H9 (cell line): ENCODE measurements at regions not wholly inside any gene's neighbourhood (a gene's known extent, or its start where the extent isn't known, plus 50 kb on each side); places are given as distances from the start of the nearest gene placed in this dataset.
"Not testable (repeated sequence)": the region's sequence is repeated elsewhere in the genome, so short reads cannot be mapped to it uniquely, and the experiment has no call there.

Source experiments
- DNase-seq: peaks from one replicate; pipeline ENCODE4 v3.0.0-alpha.2; 2017
- H2AFZ ChIP-seq: one replicate; pipeline ENCODE4 v1.6.1; 2013; ENCODE audit warnings: mild to moderate bottlenecking, low read length, control low read depth, moderate library complexity
- H2AK5ac ChIP-seq: 2 replicates; pipeline ENCODE4 v1.6.1; 2013; ENCODE audit warnings: low read length, control low read depth, mixed read lengths; ENCODE audit not compliant: insufficient read length
- H2BK120ac ChIP-seq: one replicate; pipeline ENCODE4 v1.6.1; 2013; ENCODE audit warnings: low read depth, mild to moderate bottlenecking, low read length, control low read depth, inconsistent platforms; ENCODE audit not compliant: poor library complexity, severe bottlenecking
- H2BK12ac ChIP-seq: 2 replicates; pipeline ENCODE4 v1.6.1; 2013; ENCODE audit warnings: low read length, control low read depth, mixed read lengths, low read depth; ENCODE audit not compliant: insufficient read length
- H2BK15ac ChIP-seq: 2 replicates; pipeline ENCODE4 v1.6.1; 2013; ENCODE audit warnings: low read depth, low read length, control low read depth
- H2BK20ac ChIP-seq: one replicate; pipeline ENCODE4 v1.6.1; 2013; ENCODE audit warnings: low read depth, mild to moderate bottlenecking, low read length, control low read depth, inconsistent platforms; ENCODE audit not compliant: poor library complexity, severe bottlenecking
- H2BK5ac ChIP-seq: 2 replicates; pipeline ENCODE4 v1.6.1; 2013; ENCODE audit warnings: low read length, control low read depth, mixed read lengths; ENCODE audit not compliant: insufficient read length
- H3K14ac ChIP-seq: 2 replicates; pipeline ENCODE4 v1.6.1; 2013; ENCODE audit warnings: low read length, control low read depth; ENCODE audit not compliant: insufficient read depth
- H3K18ac ChIP-seq: 2 replicates; pipeline ENCODE4 v1.6.1; 2013; ENCODE audit warnings: low read depth, mild to moderate bottlenecking, mixed read lengths, low read length, control low read depth; ENCODE audit not compliant: insufficient read length
- H3K23ac ChIP-seq: 2 replicates; pipeline ENCODE4 v1.6.1; 2013; ENCODE audit warnings: low read length, control low read depth, mixed read lengths, low read depth; ENCODE audit not compliant: insufficient read length
- H3K23me2 ChIP-seq: 2 replicates; pipeline ENCODE4 v1.6.1; 2013; ENCODE audit warnings: low read depth, mild to moderate bottlenecking, mixed read lengths, low read length, control low read depth; ENCODE audit not compliant: insufficient read length, poor library complexity, severe bottlenecking
- H3K27ac ChIP-seq: 2 replicates; pipeline ENCODE4 v1.5.1; 2013; ENCODE audit warnings: low read length, control low read depth, mixed read lengths, low read depth; ENCODE audit not compliant: insufficient read length
- H3K27me3 ChIP-seq: 2 replicates; pipeline ENCODE4 v1.6.1; 2013; ENCODE audit warnings: low read length, control low read depth, inconsistent platforms; ENCODE audit not compliant: insufficient read depth
- H3K4ac ChIP-seq: 2 replicates; pipeline ENCODE4 v1.6.1; 2013; ENCODE audit warnings: low read depth, mild to moderate bottlenecking, control low read depth, inconsistent platforms, low read length, moderate library complexity
- H3K4me1 ChIP-seq: 2 replicates; pipeline ENCODE4 v1.6.1; 2013; ENCODE audit warnings: low read length, control low read depth, inconsistent platforms; ENCODE audit not compliant: insufficient read depth
- H3K4me2 ChIP-seq: 2 replicates; pipeline ENCODE4 v1.6.1; 2013; ENCODE audit warnings: low read length, control low read depth, mixed read lengths; ENCODE audit not compliant: insufficient read length, insufficient read depth
- H3K56ac ChIP-seq: 2 replicates; pipeline ENCODE4 v1.6.1; 2013; ENCODE audit warnings: low read depth, mild to moderate bottlenecking, mixed read lengths, low read length, control low read depth; ENCODE audit not compliant: insufficient read length
- H3K79me1 ChIP-seq: 2 replicates; pipeline ENCODE4 v1.6.1; 2013; ENCODE audit warnings: low read depth, mild to moderate bottlenecking, moderate library complexity, low read length, control low read depth, inconsistent platforms; ENCODE audit not compliant: insufficient read depth, poor library complexity, severe bottlenecking
- H3K79me2 ChIP-seq: 2 replicates; pipeline ENCODE4 v1.6.1; 2013; ENCODE audit warnings: low read length, control low read depth, inconsistent platforms; ENCODE audit not compliant: insufficient read depth
- H3K9ac ChIP-seq: 2 replicates; pipeline ENCODE4 v1.6.1; 2013; ENCODE audit warnings: low read length, control low read depth, mixed read lengths; ENCODE audit not compliant: insufficient read length; ENCODE audit errors: extremely low read depth
- H3K9me3 ChIP-seq: one replicate; pipeline ENCODE4 v1.6.1; 2013; ENCODE audit warnings: low read depth, low read length, inconsistent platforms; ENCODE audit not compliant: control insufficient read depth
- H3T11ph ChIP-seq: one replicate; pipeline ENCODE4 v1.6.1; 2013; ENCODE audit warnings: mild to moderate bottlenecking, low read length, control low read depth, inconsistent platforms
- H4K20me1 ChIP-seq: one replicate; pipeline ENCODE4 v1.6.1; 2013; ENCODE audit not compliant: control insufficient read depth, insufficient read length, insufficient read depth
- H4K5ac ChIP-seq: 2 replicates; pipeline ENCODE4 v1.6.1; 2013; ENCODE audit warnings: low read depth, mild to moderate bottlenecking, mixed read lengths, low read length, control low read depth; ENCODE audit not compliant: insufficient read length
- H4K8ac ChIP-seq: replicated peaks from 2 replicates; pipeline ENCODE4 v1.6.1; 2013; ENCODE audit warnings: low read length, control low read depth, mixed read lengths, low read depth; ENCODE audit not compliant: insufficient read length
- H4K91ac ChIP-seq: 2 replicates; pipeline ENCODE4 v1.6.1; 2013; ENCODE audit warnings: low read depth, mild to moderate bottlenecking, moderate library complexity, mixed read lengths, low read length, control low read depth; ENCODE audit not compliant: insufficient read length
- H3K27ac Mint-ChIP-seq, 3 experiments: 2 replicates in 2 of 3; 3 replicates in 1 of 3; pipeline ENCODE4 v1.8.0; 2020 to 2021; ENCODE audit warnings: mixed read lengths in 3 of 3, mild to moderate bottlenecking in 1 of 3, moderate library complexity in 1 of 3
- H3K27me3 Mint-ChIP-seq: 2 replicates; pipeline ENCODE4 v1.8.0; 2021; ENCODE audit warnings: low read depth, mild to moderate bottlenecking, moderate library complexity, mixed read lengths
- H3K36me3 Mint-ChIP-seq, 3 experiments: 2 replicates in 2 of 3; 3 replicates in 1 of 3; pipeline ENCODE4 v1.8.0; 2020 to 2021; ENCODE audit warnings: low read depth in 3 of 3, mixed read lengths in 3 of 3; ENCODE audit not compliant: insufficient read depth in 1 of 3
- H3K4me1 Mint-ChIP-seq, 2 experiments: 2 replicates each; pipeline ENCODE4 v1.8.0; 2020; ENCODE audit warnings: mixed read lengths in 2 of 2
- H3K4me3 Mint-ChIP-seq, 2 experiments: 2 replicates in 1 of 2; 3 replicates in 1 of 2; pipeline ENCODE4 v1.8.0; 2020 to 2021; ENCODE audit warnings: mild to moderate bottlenecking in 2 of 2, mixed read lengths in 2 of 2, moderate library complexity in 1 of 2
- H3K9me3 Mint-ChIP-seq, 2 experiments: 2 replicates in 1 of 2; 3 replicates in 1 of 2; pipeline ENCODE4 v1.8.0; 2020; ENCODE audit warnings: mild to moderate bottlenecking in 2 of 2, mixed read lengths in 2 of 2, moderate library complexity in 1 of 2
- WGBS: extraction: QIAGEN DNeasy Blood & Tissue Kit; methylation state at CpG from one replicate; pipeline ENCODE4 v1.1.7; 2013; ENCODE audit warnings: missing lambda C conversion rate, low lambda C conversion rate, mixed read lengths; ENCODE audit not compliant: insufficient read length; ENCODE audit errors: extremely low coverage; 5-methylcytosine and 5-hydroxymethylcytosine counted together
- TF ChIP-seq, protein P1 (sequence below): fragments of 200-600 bp; sonication (generic); conservative IDR thresholded peaks from 3 replicates; pipeline ENCODE4 v1.8.0; 2021; ENCODE audit warnings: antibody characterized with exemption, mild to moderate bottlenecking

DNA sequence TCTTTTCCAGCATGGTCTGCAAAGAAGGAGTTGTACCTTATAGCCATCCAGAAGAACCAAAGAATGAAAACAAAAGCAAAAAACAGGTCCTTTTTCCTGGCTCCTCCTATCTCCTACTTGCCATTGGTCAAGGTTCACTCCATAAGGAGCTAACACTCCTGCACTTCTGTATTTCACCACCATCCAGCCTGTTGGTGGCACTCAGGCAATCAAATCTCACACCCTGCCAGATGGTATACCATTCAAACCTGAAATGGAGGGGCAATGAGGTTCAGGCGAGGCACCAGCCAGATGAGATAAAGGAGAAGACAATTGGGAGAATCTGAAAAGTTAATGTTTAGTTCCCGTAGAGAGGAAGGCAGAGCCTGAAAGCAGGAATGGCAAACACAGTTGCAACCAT lies 203.8 kb downstream of the ALDH8A1 start:
- H3K27me3 Mint-ChIP-seq, result peaks cover 1% of the 10 kb centered on the region; the same call in 1 of the 2 replicates
- TF ChIP-seq, protein P1, sequence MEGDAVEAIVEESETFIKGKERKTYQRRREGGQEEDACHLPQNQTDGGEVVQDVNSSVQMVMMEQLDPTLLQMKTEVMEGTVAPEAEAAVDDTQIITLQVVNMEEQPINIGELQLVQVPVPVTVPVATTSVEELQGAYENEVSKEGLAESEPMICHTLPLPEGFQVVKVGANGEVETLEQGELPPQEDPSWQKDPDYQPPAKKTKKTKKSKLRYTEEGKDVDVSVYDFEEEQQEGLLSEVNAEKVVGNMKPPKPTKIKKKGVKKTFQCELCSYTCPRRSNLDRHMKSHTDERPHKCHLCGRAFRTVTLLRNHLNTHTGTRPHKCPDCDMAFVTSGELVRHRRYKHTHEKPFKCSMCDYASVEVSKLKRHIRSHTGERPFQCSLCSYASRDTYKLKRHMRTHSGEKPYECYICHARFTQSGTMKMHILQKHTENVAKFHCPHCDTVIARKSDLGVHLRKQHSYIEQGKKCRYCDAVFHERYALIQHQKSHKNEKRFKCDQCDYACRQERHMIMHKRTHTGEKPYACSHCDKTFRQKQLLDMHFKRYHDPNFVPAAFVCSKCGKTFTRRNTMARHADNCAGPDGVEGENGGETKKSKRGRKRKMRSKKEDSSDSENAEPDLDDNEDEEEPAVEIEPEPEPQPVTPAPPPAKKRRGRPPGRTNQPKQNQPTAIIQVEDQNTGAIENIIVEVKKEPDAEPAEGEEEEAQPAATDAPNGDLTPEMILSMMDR, result no peak

DNA sequence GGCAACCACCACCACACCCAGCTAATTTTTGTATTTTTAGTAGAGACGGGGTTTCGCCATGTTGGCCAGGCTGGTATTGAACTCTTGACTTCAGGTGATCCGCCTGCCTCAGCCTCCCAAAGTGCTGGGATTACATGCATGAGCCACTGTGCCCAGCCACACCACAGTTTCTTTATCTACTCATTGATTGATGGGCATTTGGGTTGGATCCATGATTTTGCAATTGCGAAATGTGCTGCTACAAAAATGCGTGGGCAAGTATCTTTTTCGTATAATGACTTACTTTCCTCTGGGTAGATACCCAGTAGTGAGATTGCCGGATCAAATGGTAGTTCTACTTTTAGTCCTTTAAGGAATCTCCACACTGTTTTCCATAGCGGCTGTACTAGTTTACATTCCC lies 204.7 kb downstream of the ALDH8A1 start:
- not testable (repeated sequence) for H2BK12ac ChIP-seq, H4K20me1 ChIP-seq, H3K14ac ChIP-seq, H3T11ph ChIP-seq, H3K23me2 ChIP-seq, DNase-seq, H3K27me3 Mint-ChIP-seq, H4K91ac ChIP-seq, H2BK5ac ChIP-seq, H3K27ac ChIP-seq, H2BK15ac ChIP-seq, H3K9ac ChIP-seq, H2AK5ac ChIP-seq, H3K18ac ChIP-seq, H3K9me3 Mint-ChIP-seq, H3K4me2 ChIP-seq, H3K23ac ChIP-seq, H3K79me1 ChIP-seq, H4K8ac ChIP-seq, H2AFZ ChIP-seq, H3K4ac ChIP-seq, H2BK20ac ChIP-seq, H3K4me3 Mint-ChIP-seq, H2BK120ac ChIP-seq, H3K4me1 ChIP-seq, H4K5ac ChIP-seq, H3K9me3 ChIP-seq, H3K36me3 Mint-ChIP-seq, H3K4me1 Mint-ChIP-seq, H3K27me3 ChIP-seq, H3K27ac Mint-ChIP-seq, H3K79me2 ChIP-seq, H3K56ac ChIP-seq
- no CpG with 5 or more reads among the region's 8 CpGs for WGBS

More for the DNA sequence above, 203.8 kb downstream of the ALDH8A1 start:
- H2BK20ac ChIP-seq, result no peak overlapping the region
- Mint-ChIP-seq H3K4me1 (peaks cover 3 to 6% of the 10 kb centered on the region in 2 experiments; a peak in 2 of 4 replicates), H3K36me3 (no peaks in the 10 kb centered on the region), H3K27ac (no peak overlapping the region), H3K9me3 (no peaks in the 10 kb centered on the region; a peak in 1 of 5 replicates), H3K4me3 (no peak overlapping the region)
- no peak overlapping the region for H3K56ac ChIP-seq
- no peak overlapping the region for H2BK5ac ChIP-seq
- H3K14ac ChIP-seq, result no peak overlapping the region
- H3K9ac ChIP-seq, result no peak overlapping the region
- H2BK12ac ChIP-seq, result no peak overlapping the region
- no peak overlapping the region for H4K5ac ChIP-seq
- no peak overlapping the region for H3K23ac ChIP-seq
- no peaks in the 10 kb centered on the region for H3K27me3 ChIP-seq
- no peak overlapping the region for H4K91ac ChIP-seq
- DNase-seq, result no peak
- no peaks in the 10 kb centered on the region for H3K23me2 ChIP-seq
- no peak overlapping the region for H3K18ac ChIP-seq
- no peak overlapping the region for H3K4ac ChIP-seq
- no peak overlapping the region for H3T11ph ChIP-seq
- no peaks in the 10 kb centered on the region for H4K20me1 ChIP-seq
- no peak overlapping the region for H2BK120ac ChIP-seq
- H3K4me1 ChIP-seq, result no peaks in the 10 kb centered on the region
- no peaks in the 10 kb centered on the region for H3K9me3 ChIP-seq
- H2AFZ ChIP-seq, result no peak overlapping the region
- no peak overlapping the region for H3K27ac ChIP-seq
- H3K79me2 ChIP-seq, result no peaks in the 10 kb centered on the region
- no peak overlapping the region for H2AK5ac ChIP-seq
- H3K79me1 ChIP-seq, result no peaks in the 10 kb centered on the region
- H2BK15ac ChIP-seq, result no peak overlapping the region
- no peak overlapping the region for H4K8ac ChIP-seq
- WGBS, result no CpG with 5 or more reads among the region's 2 CpGs
- H3K4me2 ChIP-seq, result no peak overlapping the region
